Testis (tissue), 2 donors: ENCODE measurements at regions not wholly inside any gene's neighbourhood (a gene's known extent, or its start where the extent isn't known, plus 50 kb on each side); places are given as distances from the start of the nearest gene placed in this dataset.
"Not testable (repeated sequence)": the region's sequence is repeated elsewhere in the genome, so short reads cannot be mapped to it uniquely, and the experiment has no call there.

Experiments
- DNase-seq: peaks from one replicate; pipeline ENCODE4 v3.0.0-alpha.2; 2019
- H3K27ac ChIP-seq, 2 donors: fragments of 200-600 bp; sonication (generic); one replicate each; pipeline ENCODE4 v1.5.1; 2019
- H3K27me3 ChIP-seq: fragments of 200-600 bp; sonication (generic); one replicate; pipeline ENCODE4 v1.5.1; 2019
- H3K36me3 ChIP-seq: fragments of 200-600 bp; sonication (generic); one replicate; pipeline ENCODE4 v1.5.1; 2017; ENCODE audit warnings: low read depth; ENCODE audit errors: missing control alignments
- H3K4me1 ChIP-seq: fragments of 200-600 bp; sonication (generic); one replicate; pipeline ENCODE4 v1.5.1; 2019
- H3K4me3 ChIP-seq, 2 donors: fragments of 200-600 bp; sonication (generic); one replicate each; pipeline ENCODE4 v1.5.1; 2017 to 2019
- H3K9me3 ChIP-seq: fragments of 200-600 bp; sonication (generic); one replicate; pipeline ENCODE4 v1.5.1; 2017
- CTCF ChIP-seq, 3 experiments: fragments of 450-650 bp in 2 of 3; fragments of 200-600 bp in 1 of 3; sonication (generic) in 1 of 3; IDR thresholded peaks; one replicate each; pipeline ENCODE4 v1.5.1; 2016 to 2019; ENCODE audit warnings: antibody characterized with exemption in 3 of 3, mild to moderate bottlenecking in 2 of 3, moderate library complexity in 1 of 3
- POLR2A ChIP-seq: fragments of 450-650 bp; IDR thresholded peaks from one replicate; pipeline ENCODE4 v1.6.1; 2017; ENCODE audit warnings: antibody characterized with exemption, mild to moderate bottlenecking, moderate library complexity
- WGBS, 2 donors: methylation state at CpG; one replicate each; pipeline ENCODE4 v1.1.5; 2018; 5-methylcytosine and 5-hydroxymethylcytosine counted together
- intact Hi-C: fragments of 100-400 bp; cut with DNase I; formaldehyde crosslinking; loops from one replicate; pipeline ENCODE4 v1.15.1; 2023; ENCODE audit warnings: low total_unique reads

- Histone ChIP-seq H3K4me1 (no peaks in the 10 kb centered on the region), H3K27ac (no peak overlapping the region), H3K36me3 (no peaks in the 10 kb centered on the region), H3K4me3 (no peak overlapping the region), H3K9me3 (no peaks in the 10 kb centered on the region), H3K27me3 (no peaks in the 10 kb centered on the region)
- DNase-seq, result no peak
- 76 to 89% methylated on average over 8 of the region's 8 CpGs for WGBS, 2 donors
- TF ChIP-seq POLR2A, result no peak
- intact Hi-C loops, result no loop called here
Observed at GRCh38 chr20:48375804-48376203, 452.0 kb downstream of the PREX1 start.

DNA sequence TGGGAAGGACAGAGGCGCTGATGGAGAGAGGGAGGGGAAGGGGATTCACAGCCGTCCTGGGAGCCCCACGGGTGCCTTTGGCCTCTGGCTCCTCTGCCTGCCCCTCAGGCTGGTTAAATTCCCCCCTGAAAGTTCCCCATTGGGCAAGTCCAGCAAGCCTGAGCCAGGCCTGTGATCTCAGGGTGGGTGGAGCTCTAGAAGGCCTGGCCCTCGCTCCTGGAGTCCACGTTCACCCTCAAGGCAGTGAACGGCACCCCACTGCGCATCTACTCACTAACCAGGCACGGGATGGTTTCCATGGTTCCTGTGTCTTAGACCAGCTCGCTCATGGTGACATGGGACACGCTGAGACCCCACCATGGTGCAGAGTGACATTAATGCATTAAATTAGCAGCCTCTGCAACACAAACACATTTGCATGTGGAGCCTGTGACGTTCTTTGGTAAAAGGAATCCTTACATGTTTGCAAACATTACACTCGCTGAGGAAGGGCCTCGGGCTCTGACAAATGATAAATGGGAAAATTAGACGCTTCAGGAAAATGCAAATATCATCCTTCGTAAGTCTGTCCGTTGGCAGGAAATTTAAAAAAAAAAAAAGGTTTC lies 452.7 kb downstream of the PREX1 start:
- intact Hi-C loops, result no loop called here
- TF ChIP-seq CTCF (IDR thresholded peaks at IDR 0.05), result no peak
- no peak for TF ChIP-seq POLR2A

DNA sequence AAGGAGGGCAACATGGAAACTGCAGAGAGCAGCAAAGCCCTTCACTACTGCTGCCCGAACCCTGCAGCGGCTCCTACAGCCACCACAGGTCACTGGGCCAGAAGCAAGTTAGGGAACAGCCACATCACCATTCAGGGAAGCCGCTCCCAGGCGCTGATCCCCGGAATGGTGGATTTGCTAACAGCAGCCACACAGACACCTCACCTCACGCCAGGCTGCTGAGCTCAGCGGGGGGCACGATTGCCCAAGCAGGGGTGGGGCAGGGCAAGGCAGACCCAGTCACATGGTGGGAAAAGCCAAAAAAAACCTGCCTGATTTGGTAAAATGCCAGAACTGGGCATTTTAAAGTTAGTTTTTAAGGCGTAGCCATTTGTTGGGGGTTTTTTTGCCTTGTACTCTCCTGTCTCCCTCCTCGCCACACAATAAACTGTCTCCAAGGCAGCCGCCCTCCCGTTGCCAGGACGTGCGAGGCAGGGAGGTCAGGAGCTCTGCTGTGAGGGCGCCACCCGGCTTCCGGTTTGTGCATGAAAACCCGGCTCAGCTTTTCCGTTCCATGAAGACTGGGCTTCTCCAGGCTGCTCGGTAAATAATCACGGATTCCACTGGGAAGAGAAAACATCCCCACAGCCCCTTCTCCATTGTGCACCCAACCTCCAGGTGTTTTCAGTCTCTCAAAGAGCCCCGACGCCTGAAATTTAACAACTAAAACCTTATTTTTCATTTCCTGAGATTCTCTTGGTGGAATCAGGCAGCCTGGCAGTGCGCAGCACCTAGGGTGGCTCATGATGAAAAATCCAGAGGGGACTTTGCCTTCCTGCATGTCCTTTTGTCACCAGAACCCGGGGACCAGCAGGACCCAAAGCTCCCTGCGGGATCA lies 453.5 kb downstream of the PREX1 start:
- H3K4me3 ChIP-seq, H3K4me1 ChIP-seq, intact Hi-C loops, H3K36me3 ChIP-seq, H3K27me3 ChIP-seq, H3K27ac ChIP-seq, H3K9me3 ChIP-seq: not testable (repeated sequence)
- DNase-seq, result peak; percentile 33
- 39 to 44% methylated on average over 22 to 26 of the region's 26 CpGs for WGBS, 2 donors

More for the DNA sequence above, 452.7 kb downstream of the PREX1 start:
- no peaks in the 10 kb centered on the region for H3K9me3 ChIP-seq
- H3K27ac ChIP-seq, result no peak overlapping the region
- no peaks in the 10 kb centered on the region for H3K36me3 ChIP-seq
- H3K4me3 ChIP-seq, result no peak overlapping the region
- H3K4me1 ChIP-seq, result no peaks in the 10 kb centered on the region
- no peaks in the 10 kb centered on the region for H3K27me3 ChIP-seq
- DNase-seq, result no peak
- WGBS, 2 donors, result 79 to 83% methylated on average over 8 to 16 of the region's 16 CpGs

- intact Hi-C loops, result no loop called here
- no peak overlapping the region for H3K4me3 ChIP-seq
- no peaks in the 10 kb centered on the region for H3K27me3 ChIP-seq
- no peak for TF ChIP-seq POLR2A
- no peak for TF ChIP-seq CTCF (IDR thresholded peaks at IDR 0.05)
- peaks cover 4% of the 10 kb centered on the region for H3K4me1 ChIP-seq
- 56 to 87% methylated on average over 19 of the region's 19 CpGs for WGBS, 2 donors
- no peaks in the 10 kb centered on the region for H3K9me3 ChIP-seq
- no peak overlapping the region for H3K27ac ChIP-seq
- no peak for DNase-seq
- no peaks in the 10 kb centered on the region for H3K36me3 ChIP-seq
Observed at GRCh38 chr20:48373555-48373934, 454.3 kb downstream of the PREX1 start.

DNA sequence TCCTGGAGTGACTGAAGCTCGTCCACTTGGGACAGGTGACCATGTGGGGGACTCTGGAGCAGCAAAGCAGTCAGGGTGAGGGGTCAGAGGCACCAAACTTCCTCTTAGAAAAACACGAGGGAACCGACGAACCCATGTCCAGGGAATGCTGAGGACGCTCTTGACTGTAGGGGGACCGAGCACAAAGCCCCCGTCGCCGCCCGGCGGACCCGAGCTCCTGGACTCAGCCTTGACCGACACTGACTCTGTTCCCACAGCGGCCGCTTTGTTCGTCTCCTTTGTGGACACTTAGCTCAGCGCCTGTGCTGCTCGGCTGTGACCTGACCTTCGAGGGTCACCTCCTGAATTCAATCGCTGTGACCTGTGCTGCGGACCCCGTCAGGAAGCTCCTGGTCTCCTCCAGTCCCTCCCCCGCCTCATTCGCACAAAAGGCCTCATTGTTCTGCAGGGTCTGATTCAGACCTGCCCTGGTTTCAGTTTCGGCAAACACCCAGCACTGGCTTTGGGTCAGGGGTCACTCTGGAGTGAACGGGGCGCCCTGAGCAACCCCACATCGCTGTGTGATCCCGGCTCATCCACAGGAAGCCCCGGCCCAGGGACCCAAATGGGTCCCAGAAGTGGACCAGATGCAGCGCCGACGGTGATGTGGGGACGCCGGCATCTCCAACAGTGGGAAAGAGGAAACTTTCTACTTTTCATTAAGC lies 454.8 kb downstream of the PREX1 start:
- H3K4me3 ChIP-seq, DNase-seq, H3K27ac ChIP-seq, H3K4me1 ChIP-seq, H3K9me3 ChIP-seq, H3K36me3 ChIP-seq, intact Hi-C loops, H3K27me3 ChIP-seq: not testable (repeated sequence)
- 64 to 84% methylated on average over 25 to 27 of the region's 35 CpGs for WGBS, 2 donors

DNA sequence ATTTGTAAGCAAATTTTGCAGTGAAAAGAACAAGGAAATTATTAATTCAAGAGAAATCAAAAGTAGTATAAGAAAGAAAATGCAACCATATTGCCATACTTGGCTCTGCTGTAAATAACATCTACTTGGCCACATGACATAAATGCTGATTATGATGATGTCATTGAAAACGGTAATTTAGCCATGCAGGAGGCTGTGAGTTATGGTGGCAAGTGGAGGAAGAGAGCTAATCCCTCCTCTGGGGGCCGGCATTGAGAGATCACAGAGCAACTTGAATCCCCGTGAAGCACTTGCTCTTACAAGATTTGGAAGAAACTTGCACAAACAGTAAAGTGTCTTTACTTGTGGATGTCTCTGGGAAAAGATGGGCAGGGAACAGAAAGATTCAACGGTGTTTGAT lies 456.6 kb downstream of the PREX1 start:
- H3K9me3 ChIP-seq, result no peaks in the 10 kb centered on the region
- H3K27me3 ChIP-seq, result no peaks in the 10 kb centered on the region
- no peak for DNase-seq
- intact Hi-C loops, result no loop called here
- WGBS, 2 donors, result 87 to 94% methylated on average over 4 of the region's 4 CpGs
- no peaks in the 10 kb centered on the region for H3K36me3 ChIP-seq
- TF ChIP-seq CTCF (IDR thresholded peaks at IDR 0.05) (no peak), POLR2A (no peak)
- no peak overlapping the region for H3K27ac ChIP-seq
- peaks cover 11% of the 10 kb centered on the region for H3K4me1 ChIP-seq
- no peak overlapping the region for H3K4me3 ChIP-seq

DNA sequence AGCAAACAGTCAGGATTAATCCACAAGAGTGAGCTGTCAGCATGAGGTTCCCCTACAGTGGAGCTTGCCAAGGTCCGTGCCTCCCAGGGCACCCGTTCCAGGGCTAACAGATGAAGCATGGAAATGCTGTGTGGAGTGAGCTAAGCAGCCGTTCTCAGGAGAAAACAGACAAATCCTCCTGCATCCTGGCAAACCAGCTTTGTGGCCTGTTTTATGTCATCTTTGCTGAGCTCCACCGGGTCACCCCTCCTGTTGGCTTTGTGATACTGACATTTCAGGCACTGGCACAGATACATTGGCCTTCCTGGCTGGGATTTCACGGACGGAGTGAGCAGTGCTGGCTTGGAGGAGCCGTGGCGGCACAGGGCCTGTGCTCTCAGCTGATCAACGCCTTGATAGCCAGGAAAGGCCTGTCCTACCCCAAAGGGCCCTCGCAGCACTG lies 459.2 kb downstream of the PREX1 start:
- H3K27ac ChIP-seq, H3K36me3 ChIP-seq, DNase-seq, H3K4me3 ChIP-seq, intact Hi-C loops, H3K27me3 ChIP-seq, H3K9me3 ChIP-seq: not testable (repeated sequence)
- 48 to 53% methylated on average over 7 to 10 of the region's 10 CpGs for WGBS, 2 donors
- peaks cover 11% of the 10 kb centered on the region for H3K4me1 ChIP-seq

GRCh38 chr20:48367541-48368358 lies 460.0 kb downstream of the PREX1 start:
- intact Hi-C loops, H3K27me3 ChIP-seq, H3K9me3 ChIP-seq, H3K4me3 ChIP-seq, H3K36me3 ChIP-seq: not testable (repeated sequence)
- 26 to 33% methylated on average over 8 to 17 of the region's 28 CpGs for WGBS, 2 donors
- peak; percentile 52 for DNase-seq
- Histone ChIP-seq H3K27ac (peak overlapping the region in 1 of 2 donors; percentile 11), H3K4me1 (peaks cover 11% of the 10 kb centered on the region)
